HL-60 (cell line): ENCODE measurements at regions not wholly inside any gene's neighbourhood (a gene's known extent, or its start where the extent isn't known, plus 50 kb on each side); places are given as distances from the start of the nearest gene placed in this dataset.

ENCODE experiments used
- CTCF ChIP-seq: IDR thresholded peaks from one replicate; pipeline ENCODE4 v1.5.1; 2011; ENCODE audit warnings: low read length, control low read depth, inconsistent platforms; ENCODE audit not compliant: insufficient read depth
- GABPA ChIP-seq: IDR thresholded peaks from 2 replicates; pipeline ENCODE4 v1.6.1; 2012; ENCODE audit warnings: low read depth
- POLR2AphosphoS5 ChIP-seq: IDR thresholded peaks from 2 replicates; pipeline ENCODE4 v1.6.1; 2012; ENCODE audit warnings: low read depth
- REST ChIP-seq: IDR thresholded peaks from 2 replicates; pipeline ENCODE4 v1.6.1; 2012; ENCODE audit warnings: low read depth; ENCODE audit not compliant: insufficient replicate concordance
- SPI1 ChIP-seq: IDR thresholded peaks from 2 replicates; pipeline ENCODE4 v1.6.1; 2012; ENCODE audit warnings: low read depth, mild to moderate bottlenecking, borderline replicate concordance

GRCh38 chr9:120032639-120033038, 547.3 kb downstream of the CDK5RAP2 start:
- TF ChIP-seq CTCF (no peak), POLR2AphosphoS5 (no peak), SPI1 (no peak), REST (no peak), GABPA (no peak)
